GM18520 (cell line): ENCODE measurements at regions not wholly inside any gene's neighbourhood (a gene's known extent, or its start where the extent isn't known, plus 50 kb on each side); places are given as distances from the start of the nearest gene placed in this dataset.

Experiments
- ATAC-seq: cut with Tn5 transposase; IDR thresholded peaks from one replicate; pipeline ENCODE4 v1.9.1; 2021; ENCODE audit not compliant: unreplicated experiment

- ATAC-seq, result no peak
Observed at GRCh38 chr18:42604820-42605219, 510.7 kb downstream of the RIT2 start.

- ATAC-seq, result no peak
Observed at GRCh38 chr18:42606886-42607495, 508.5 kb downstream of the RIT2 start.

GRCh38 chr18:42611134-42611533, 504.4 kb downstream of the RIT2 start:
- ATAC-seq, result no peak

DNA sequence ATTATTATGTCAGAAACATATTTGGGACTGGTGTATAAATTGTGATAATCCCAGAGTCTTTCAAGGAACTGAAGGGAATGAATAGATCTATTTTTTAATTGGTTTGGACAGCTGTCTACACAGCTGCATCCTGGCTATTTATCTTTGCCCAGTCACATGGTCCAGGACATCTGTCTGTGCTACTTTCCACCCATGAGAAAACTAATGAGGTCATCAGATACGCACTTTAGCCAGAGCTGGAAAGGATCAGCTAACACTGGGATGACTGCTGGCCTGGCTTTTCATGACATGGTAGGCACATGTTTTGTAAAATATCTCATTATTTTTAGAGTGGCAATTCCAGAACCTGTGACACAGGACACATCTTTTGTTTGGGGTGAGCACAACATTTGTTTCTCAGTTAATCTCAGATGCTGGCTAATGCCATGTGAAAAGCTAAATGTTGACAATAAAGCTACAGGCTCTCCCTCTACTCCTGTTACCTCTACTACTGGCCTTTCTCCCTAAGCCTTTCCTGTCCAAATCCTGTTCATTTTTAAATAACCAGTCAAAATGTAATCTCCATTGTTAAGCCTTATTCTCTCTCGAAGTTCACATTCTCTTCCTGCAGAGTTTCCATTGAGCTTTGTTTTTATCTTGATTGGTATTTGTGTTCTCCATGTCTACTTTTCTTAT, 500.7 kb downstream of the RIT2 start:
- ATAC-seq, result no peak

DNA sequence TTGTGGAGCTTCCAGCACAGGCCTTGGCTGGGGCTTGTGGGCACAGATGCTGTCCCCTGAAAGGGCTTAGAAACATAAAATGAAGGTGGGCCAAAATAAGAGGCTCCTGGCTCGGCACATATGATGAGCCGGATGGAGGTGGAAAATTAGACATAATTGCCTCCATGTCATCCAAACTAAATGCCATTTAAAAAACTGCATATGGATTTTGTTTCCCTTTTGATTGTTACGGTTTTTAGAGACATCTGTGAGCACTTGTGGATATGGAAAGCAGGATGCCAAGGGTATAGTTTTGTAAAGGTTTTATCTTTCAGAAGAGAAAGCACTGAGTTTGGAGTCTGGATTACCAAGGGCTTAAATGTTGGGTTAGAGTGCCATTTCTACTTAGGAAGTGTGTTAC, 498.3 kb downstream of the RIT2 start:
- ATAC-seq, result no peak

- no peak for ATAC-seq
Observed at GRCh38 chr18:42619771-42620170, 495.7 kb downstream of the RIT2 start.

DNA sequence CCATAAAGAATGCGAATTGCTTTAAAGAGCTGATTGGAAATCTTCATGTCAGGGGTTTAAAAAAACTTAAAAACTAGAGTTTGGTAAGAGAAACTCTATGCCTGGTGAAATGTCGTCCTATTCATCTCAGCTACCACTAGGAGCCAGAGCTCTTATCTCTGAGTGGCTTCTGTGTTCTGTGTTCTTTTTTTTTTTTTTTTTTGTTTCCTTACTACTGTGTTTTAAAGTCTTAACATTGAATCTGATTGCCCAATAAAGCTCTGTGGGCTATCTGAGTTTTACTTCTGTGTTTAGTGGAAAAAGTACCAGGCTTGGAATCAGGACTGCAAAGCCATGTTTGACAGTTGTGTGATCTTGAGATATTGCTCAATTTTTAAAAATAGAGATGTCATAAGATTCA, 494.8 kb downstream of the RIT2 start:
- no peak for ATAC-seq

DNA sequence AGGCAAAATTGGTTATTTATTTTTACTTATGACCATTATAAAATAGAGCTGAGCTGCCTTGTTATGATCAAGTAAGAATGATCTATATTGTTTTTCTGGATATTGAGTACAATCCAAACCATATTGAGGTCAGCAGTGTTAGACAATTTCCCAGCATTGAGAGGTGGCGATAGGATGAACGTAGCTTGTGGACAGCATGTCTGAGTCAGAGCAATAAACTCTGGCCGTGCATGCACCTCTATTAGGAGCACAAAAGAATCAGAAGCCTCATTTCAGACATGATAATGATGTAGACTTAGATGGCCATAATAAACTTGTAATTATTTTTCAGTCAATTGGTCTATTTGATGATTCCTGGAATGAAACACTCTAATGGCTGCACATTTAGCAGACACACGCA, 491.6 kb downstream of the RIT2 start:
- ATAC-seq, result no peak

DNA sequence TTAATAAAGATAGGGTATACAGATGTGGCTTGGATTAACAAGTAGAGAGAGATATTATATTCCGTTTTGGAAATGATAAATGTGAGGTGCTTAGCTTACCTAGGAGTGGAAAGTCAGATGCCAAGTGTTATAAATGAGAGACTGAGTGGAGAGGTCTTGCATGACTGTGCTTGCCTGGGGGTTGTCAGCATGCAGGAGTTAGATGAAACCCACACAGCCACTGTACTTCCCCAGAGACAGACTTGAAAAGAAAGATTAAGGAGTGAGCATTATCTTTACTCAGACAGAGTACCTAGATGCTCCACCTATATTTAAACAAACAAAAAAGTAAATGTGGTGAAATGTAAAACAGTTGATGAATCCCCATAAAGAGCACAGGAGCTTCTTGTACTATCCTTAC, 482.7 kb downstream of the RIT2 start:
- ATAC-seq, result no peak

DNA sequence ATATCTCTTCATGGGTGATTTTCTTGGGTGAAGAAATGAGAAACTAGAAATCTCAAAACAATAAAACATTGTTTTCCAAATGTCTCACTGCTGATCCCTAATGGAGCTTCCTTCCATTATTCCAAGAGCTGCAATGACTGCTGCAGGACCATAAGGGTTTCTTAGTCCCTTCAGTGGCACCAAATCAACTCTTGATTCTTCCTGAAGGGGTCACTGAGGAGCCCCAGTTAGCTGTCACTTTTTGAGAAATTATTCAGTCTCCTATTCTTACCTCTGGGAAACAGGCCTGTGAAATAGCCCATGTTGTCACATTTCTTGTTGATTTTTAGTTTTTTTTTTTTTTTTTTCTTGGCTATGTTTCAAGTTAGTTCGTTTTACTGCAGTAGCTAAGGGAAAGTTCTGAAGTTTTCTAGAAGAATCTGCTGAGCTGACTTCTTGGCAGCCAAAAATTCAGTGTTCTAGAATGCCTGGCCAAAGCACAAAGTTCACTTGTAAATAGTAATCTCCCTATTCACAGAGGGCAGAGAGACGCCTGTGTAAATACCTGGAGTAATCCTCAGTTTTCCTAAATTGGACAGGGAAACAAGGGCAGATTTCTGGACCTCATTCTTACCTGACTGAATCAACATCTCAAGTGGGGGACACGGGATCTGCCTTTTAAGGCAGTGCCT, 480.0 kb downstream of the RIT2 start:
- no peak for ATAC-seq

DNA sequence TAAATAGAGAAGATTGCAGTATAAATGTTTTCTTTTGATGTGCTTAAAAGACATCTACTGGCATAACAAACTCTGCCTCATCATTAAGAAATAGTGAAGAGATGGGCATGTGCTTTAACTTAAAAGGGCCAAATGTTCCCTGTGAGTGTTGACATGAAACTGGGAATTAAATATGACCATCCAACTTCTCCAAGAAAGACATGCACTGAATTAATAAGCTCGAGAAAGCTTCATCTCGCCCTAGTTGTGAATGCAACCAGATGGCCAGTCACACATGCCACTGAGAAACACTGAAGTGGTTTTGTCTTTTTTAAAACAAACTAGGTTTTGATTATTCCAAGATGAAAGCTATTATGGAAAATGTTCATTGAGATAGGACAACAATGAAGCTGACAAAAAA, 479.2 kb downstream of the RIT2 start:
- no peak for ATAC-seq

DNA sequence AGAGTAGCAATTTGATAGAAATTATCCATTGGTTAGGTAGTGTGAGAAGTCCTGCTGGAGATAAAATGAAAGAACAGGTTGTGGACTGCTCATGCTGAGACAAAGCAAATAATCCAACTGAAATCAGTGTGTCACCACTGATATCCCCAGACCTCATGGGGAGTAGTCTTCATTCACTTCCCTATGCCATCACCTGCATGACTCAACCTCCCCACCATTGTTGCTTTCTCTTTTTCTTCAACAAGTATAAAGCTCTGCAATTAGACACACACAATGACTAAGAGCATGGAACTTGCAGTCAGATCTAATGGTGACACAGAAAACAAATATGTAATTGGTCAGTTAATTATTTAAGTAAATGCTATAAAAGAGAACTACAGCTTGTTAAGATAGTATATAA, 475.3 kb downstream of the RIT2 start:
- no peak for ATAC-seq

GRCh38 chr18:42641996-42642395, 473.5 kb downstream of the RIT2 start:
- ATAC-seq, result no peak

GRCh38 chr18:42644729-42645131, 470.8 kb downstream of the RIT2 start:
- no peak for ATAC-seq

DNA sequence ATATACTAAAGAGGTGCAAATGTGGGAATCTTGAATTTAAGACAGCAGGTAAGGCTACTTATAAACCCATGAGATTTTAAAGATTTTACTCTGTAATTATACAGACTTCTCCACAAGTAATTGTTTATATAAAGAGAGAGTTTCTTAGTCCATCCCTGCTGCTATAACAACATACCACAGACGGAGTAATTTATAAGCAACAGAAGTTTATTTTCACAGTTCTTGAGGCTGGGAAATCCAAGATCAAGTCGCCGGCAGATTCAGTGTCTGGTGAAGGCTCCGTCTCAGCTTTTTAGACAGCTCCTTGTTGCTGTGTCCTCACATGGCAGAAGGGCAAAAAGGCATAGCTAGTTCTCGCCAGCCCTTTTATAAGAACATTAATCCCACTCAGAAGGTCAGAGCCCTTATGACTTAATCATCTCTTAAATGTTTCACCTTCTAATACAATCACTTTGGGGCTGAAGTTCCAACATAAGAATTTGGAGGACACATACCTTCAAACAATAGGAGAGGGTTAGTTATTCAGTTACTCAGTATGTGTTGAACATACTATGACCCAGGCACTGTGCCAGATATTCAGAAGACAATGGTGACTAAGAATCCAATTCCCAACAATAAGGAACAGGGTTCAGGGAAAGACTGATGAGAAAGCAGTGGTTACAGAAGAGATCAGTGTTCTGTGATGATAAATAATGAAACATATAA, 466.0 kb downstream of the RIT2 start:
- ATAC-seq, result no peak

- ATAC-seq, result no peak
Observed at GRCh38 chr18:42654556-42654955, 460.9 kb downstream of the RIT2 start.

DNA sequence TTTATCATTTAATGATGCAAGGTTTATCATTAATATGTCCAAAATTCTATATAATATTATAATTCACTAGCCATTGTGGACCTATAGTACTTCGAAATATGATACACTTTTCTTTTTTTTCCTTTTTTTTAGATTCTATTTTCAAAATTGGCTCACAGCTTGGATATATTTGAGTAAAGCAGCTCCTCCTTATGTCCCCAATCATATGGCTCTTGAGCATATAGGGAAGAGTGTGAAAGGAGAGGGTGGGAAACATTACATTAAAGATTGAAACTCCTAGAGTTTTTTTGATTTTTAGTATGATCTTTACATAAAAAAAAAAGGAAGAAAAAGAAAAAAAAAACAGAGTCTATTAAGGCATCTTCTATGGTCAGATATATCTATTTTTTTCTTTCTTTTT, 457.9 kb downstream of the RIT2 start:
- no peak for ATAC-seq

GRCh38 chr18:42658171-42658570, 457.3 kb downstream of the RIT2 start:
- ATAC-seq, result no peak

GRCh38 chr18:42659187-42659586, 456.3 kb downstream of the RIT2 start:
- no peak for ATAC-seq

DNA sequence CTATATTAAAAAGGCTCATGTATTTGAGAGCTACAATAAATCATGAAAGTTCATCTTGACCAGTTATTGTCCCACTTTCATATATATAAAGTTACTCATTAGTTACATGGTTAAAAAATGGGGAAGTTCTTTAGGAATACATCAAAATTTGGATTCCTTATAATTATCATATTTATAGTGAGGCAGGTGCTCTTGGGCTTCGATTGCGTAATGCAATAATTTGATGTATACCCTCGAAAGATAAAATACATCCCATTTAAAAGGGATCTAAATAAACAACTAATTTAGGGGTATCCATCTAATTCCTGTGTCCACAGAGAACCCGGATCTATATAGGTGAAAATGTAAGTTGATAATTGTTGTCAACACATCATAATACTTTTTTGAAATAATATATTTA, 444.6 kb downstream of the RIT2 start:
- ATAC-seq, result no peak

DNA sequence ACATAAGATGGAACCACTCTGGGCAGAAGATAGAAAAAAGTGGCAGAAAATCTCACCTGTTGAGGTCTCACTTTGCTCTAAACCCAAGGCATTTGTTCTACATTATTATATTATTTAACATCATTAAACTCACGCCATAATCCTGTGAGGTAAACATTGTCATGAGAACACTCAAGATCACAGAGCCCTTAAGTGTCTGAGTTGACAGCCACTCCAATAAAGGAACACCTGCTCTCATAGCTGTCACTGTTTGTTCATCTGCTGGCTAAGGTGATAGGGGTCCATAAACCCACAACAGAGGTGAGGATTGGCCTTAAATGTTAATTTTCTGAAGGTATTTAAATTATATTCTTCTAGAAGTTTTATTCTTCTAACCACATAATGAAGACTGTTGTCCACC, 439.7 kb downstream of the RIT2 start:
- no peak for ATAC-seq

GRCh38 chr18:42683094-42683493, 432.4 kb downstream of the RIT2 start:
- ATAC-seq, result no peak
